ENCODE measurements at regions not wholly inside any gene's neighbourhood (a gene's known extent, or its start where the extent isn't known, plus 50 kb on each side); places are given as distances from the start of the nearest gene placed in this dataset.

- Histone ChIP-seq H2BK12ac (ENCODE audit: low read length) (no peak overlapping the region), H3K4me1 (ENCODE audit: control insufficient read depth in 2 of 2, insufficient read depth in 1 of 2, low read depth in 1 of 2, low read length in 2 of 2) (no peaks in the 10 kb centered on the region), H2BK15ac (ENCODE audit: low read length) (no peak overlapping the region), H3K14ac (ENCODE audit: low read length) (no peak overlapping the region), H3K27ac (replicated peaks; ENCODE audit: low read length) (no peak overlapping the region), H3K4me2 (ENCODE audit: insufficient read depth, low read length, poor library complexity, severe bottlenecking) (no peak overlapping the region), H2BK120ac (ENCODE audit: low read depth, low read length) (no peak overlapping the region), H4K91ac (ENCODE audit: low read depth, low read length, poor library complexity) (no peak overlapping the region), H3K27me3 (ENCODE audit: control insufficient read depth in 3 of 3, insufficient read depth in 3 of 3, low read depth in 1 of 3, low read length in 3 of 3) (no peaks in the 10 kb centered on the region), H2AFZ (ENCODE audit: low read length) (no peak overlapping the region), H2BK5ac (ENCODE audit: low read length) (no peak overlapping the region), H3K9ac (ENCODE audit: low read depth, low read length, poor library complexity) (no peak overlapping the region), H2AK5ac (ENCODE audit: low read depth, low read length) (no peak overlapping the region), H3K36me3 (replicated peaks in 1 of 2; ENCODE audit: control insufficient read depth in 2 of 2, insufficient read depth in 2 of 2, low read length in 2 of 2) (no peaks in the 10 kb centered on the region), H3K4ac (ENCODE audit: low read length) (no peak overlapping the region), H3K23ac (ENCODE audit: low read depth, low read length, poor library complexity) (no peak overlapping the region), H4K8ac (ENCODE audit: low read depth, low read length) (no peak overlapping the region), H3K9me3 (replicated peaks in 1 of 2; ENCODE audit: control insufficient read depth in 2 of 2, insufficient read depth in 1 of 2, low read depth in 1 of 2, low read length in 2 of 2) (no peaks in the 10 kb centered on the region), H3K79me1 (ENCODE audit: low read depth, low read length) (no peaks in the 10 kb centered on the region), H3K4me3 (ENCODE audit: low read length in 2 of 2) (no peak overlapping the region), H3K18ac (ENCODE audit: low read length) (no peak overlapping the region)
- no peak for DNase-seq (ENCODE audit: low spot score)
- no CpG with 5 or more reads among the region's 3 CpGs for WGBS, 2 donors (ENCODE audit: extremely low coverage in 2 of 2, insufficient read length in 2 of 2, insufficient replicate concordance in 1 of 2)
Measured at GRCh38 chr9:1115370-1115769, 65.2 kb downstream of the DMRT2 start.

- Histone ChIP-seq H3K18ac (ENCODE audit: low read length) (no peak overlapping the region), H3K4ac (ENCODE audit: low read length) (no peak overlapping the region), H2BK5ac (ENCODE audit: low read length) (no peak overlapping the region), H2AK5ac (ENCODE audit: low read depth, low read length) (no peak overlapping the region), H2AFZ (ENCODE audit: low read length) (no peak overlapping the region), H3K36me3 (replicated peaks in 1 of 2; ENCODE audit: control insufficient read depth in 2 of 2, insufficient read depth in 2 of 2, low read length in 2 of 2) (no peaks in the 10 kb centered on the region), H2BK15ac (ENCODE audit: low read length) (no peak overlapping the region), H2BK120ac (ENCODE audit: low read depth, low read length) (no peak overlapping the region), H3K4me1 (ENCODE audit: control insufficient read depth in 2 of 2, insufficient read depth in 1 of 2, low read depth in 1 of 2, low read length in 2 of 2) (no peaks in the 10 kb centered on the region), H3K9me3 (replicated peaks in 1 of 2; ENCODE audit: control insufficient read depth in 2 of 2, insufficient read depth in 1 of 2, low read depth in 1 of 2, low read length in 2 of 2) (no peaks in the 10 kb centered on the region), H3K4me3 (ENCODE audit: low read length in 2 of 2) (no peak overlapping the region), H4K91ac (ENCODE audit: low read depth, low read length, poor library complexity) (no peak overlapping the region), H3K4me2 (ENCODE audit: insufficient read depth, low read length, poor library complexity, severe bottlenecking) (no peak overlapping the region), H3K23ac (ENCODE audit: low read depth, low read length, poor library complexity) (no peak overlapping the region), H3K79me1 (ENCODE audit: low read depth, low read length) (no peaks in the 10 kb centered on the region), H3K27ac (replicated peaks; ENCODE audit: low read length) (no peak overlapping the region), H3K27me3 (ENCODE audit: control insufficient read depth in 3 of 3, insufficient read depth in 3 of 3, low read depth in 1 of 3, low read length in 3 of 3) (no peaks in the 10 kb centered on the region), H2BK12ac (ENCODE audit: low read length) (no peak overlapping the region), H3K14ac (ENCODE audit: low read length) (no peak overlapping the region), H4K8ac (ENCODE audit: low read depth, low read length) (no peak overlapping the region), H3K9ac (ENCODE audit: low read depth, low read length, poor library complexity) (no peak overlapping the region)
- WGBS, 2 donors (ENCODE audit: extremely low coverage in 2 of 2, insufficient read length in 2 of 2, insufficient replicate concordance in 1 of 2), result no CpG with 5 or more reads among the region's 1 CpG
- DNase-seq (ENCODE audit: low spot score), result no peak
Measured at GRCh38 chr9:1117439-1117838, 67.3 kb downstream of the DMRT2 start.

GRCh38 chr9:1120500-1121165 lies 70.5 kb downstream of the DMRT2 start:
- Histone ChIP-seq H3K79me1 (ENCODE audit: low read depth, low read length) (no peaks in the 10 kb centered on the region), H2BK120ac (ENCODE audit: low read depth, low read length) (no peak overlapping the region), H3K4me1 (ENCODE audit: control insufficient read depth in 2 of 2, insufficient read depth in 1 of 2, low read depth in 1 of 2, low read length in 2 of 2) (no peaks in the 10 kb centered on the region), H3K4me2 (ENCODE audit: insufficient read depth, low read length, poor library complexity, severe bottlenecking) (no peak overlapping the region), H3K4me3 (ENCODE audit: low read length in 2 of 2) (no peak overlapping the region), H2BK12ac (ENCODE audit: low read length) (no peak overlapping the region), H2BK15ac (ENCODE audit: low read length) (no peak overlapping the region), H2AK5ac (ENCODE audit: low read depth, low read length) (no peak overlapping the region), H2AFZ (ENCODE audit: low read length) (no peak overlapping the region), H3K36me3 (replicated peaks in 1 of 2; ENCODE audit: control insufficient read depth in 2 of 2, insufficient read depth in 2 of 2, low read length in 2 of 2) (no peaks in the 10 kb centered on the region), H3K9me3 (replicated peaks in 1 of 2; ENCODE audit: control insufficient read depth in 2 of 2, insufficient read depth in 1 of 2, low read depth in 1 of 2, low read length in 2 of 2) (no peaks in the 10 kb centered on the region), H2BK5ac (ENCODE audit: low read length) (no peak overlapping the region), H3K9ac (ENCODE audit: low read depth, low read length, poor library complexity) (no peak overlapping the region), H4K8ac (ENCODE audit: low read depth, low read length) (no peak overlapping the region), H3K18ac (ENCODE audit: low read length) (no peak overlapping the region), H3K14ac (ENCODE audit: low read length) (no peak overlapping the region), H4K91ac (ENCODE audit: low read depth, low read length, poor library complexity) (no peak overlapping the region), H3K4ac (ENCODE audit: low read length) (no peak overlapping the region), H3K27ac (replicated peaks; ENCODE audit: low read length) (no peak overlapping the region), H3K27me3 (ENCODE audit: control insufficient read depth in 3 of 3, insufficient read depth in 3 of 3, low read depth in 1 of 3, low read length in 3 of 3) (no peaks in the 10 kb centered on the region), H3K23ac (ENCODE audit: low read depth, low read length, poor library complexity) (no peak overlapping the region)
- DNase-seq (ENCODE audit: low spot score), result no peak
- no CpG with 5 or more reads among the region's 6 CpGs for WGBS, 2 donors (ENCODE audit: extremely low coverage in 2 of 2, insufficient read length in 2 of 2, insufficient replicate concordance in 1 of 2)

GRCh38 chr9:1125741-1126140 lies 75.6 kb downstream of the DMRT2 start:
- H2AFZ ChIP-seq (ENCODE audit: low read length), result no peak overlapping the region
- H2BK12ac ChIP-seq (ENCODE audit: low read length), result no peak overlapping the region
- H3K27me3 ChIP-seq (ENCODE audit: control insufficient read depth in 3 of 3, insufficient read depth in 3 of 3, low read depth in 1 of 3, low read length in 3 of 3), result no peaks in the 10 kb centered on the region
- H3K14ac ChIP-seq (ENCODE audit: low read length), result no peak overlapping the region
- no peak overlapping the region for H2BK15ac ChIP-seq (ENCODE audit: low read length)
- no CpG with 5 or more reads among the region's 2 CpGs for WGBS, 2 donors (ENCODE audit: extremely low coverage in 2 of 2, insufficient read length in 2 of 2, insufficient replicate concordance in 1 of 2)
- no peak overlapping the region for H3K9ac ChIP-seq (ENCODE audit: low read depth, low read length, poor library complexity)
- H3K23ac ChIP-seq (ENCODE audit: low read depth, low read length, poor library complexity), result no peak overlapping the region
- H3K79me1 ChIP-seq (ENCODE audit: low read depth, low read length), result no peaks in the 10 kb centered on the region
- H3K4ac ChIP-seq (ENCODE audit: low read length), result no peak overlapping the region
- no peak overlapping the region for H3K4me2 ChIP-seq (ENCODE audit: insufficient read depth, low read length, poor library complexity, severe bottlenecking)
- no peak overlapping the region for H3K4me3 ChIP-seq (ENCODE audit: low read length in 2 of 2)
- H2BK5ac ChIP-seq (ENCODE audit: low read length), result no peak overlapping the region
- H3K36me3 ChIP-seq (replicated peaks in 1 of 2; ENCODE audit: control insufficient read depth in 2 of 2, insufficient read depth in 2 of 2, low read length in 2 of 2), result no peaks in the 10 kb centered on the region
- DNase-seq (ENCODE audit: low spot score), result no peak
- H4K8ac ChIP-seq (ENCODE audit: low read depth, low read length), result no peak overlapping the region
- peaks cover 0 to 2% of the 10 kb centered on the region in 2 donors for H3K4me1 ChIP-seq (ENCODE audit: control insufficient read depth in 2 of 2, insufficient read depth in 1 of 2, low read depth in 1 of 2, low read length in 2 of 2)
- no peaks in the 10 kb centered on the region for H3K9me3 ChIP-seq (replicated peaks in 1 of 2; ENCODE audit: control insufficient read depth in 2 of 2, insufficient read depth in 1 of 2, low read depth in 1 of 2, low read length in 2 of 2)
- no peak overlapping the region for H2BK120ac ChIP-seq (ENCODE audit: low read depth, low read length)
- no peak overlapping the region for H2AK5ac ChIP-seq (ENCODE audit: low read depth, low read length)
- H3K18ac ChIP-seq (ENCODE audit: low read length), result no peak overlapping the region
- H3K27ac ChIP-seq (replicated peaks; ENCODE audit: low read length), result no peak overlapping the region
- H4K91ac ChIP-seq (ENCODE audit: low read depth, low read length, poor library complexity), result no peak overlapping the region

All from neuronal stem cell (in vitro differentiated cells).